Liver (tissue), 3 donors: ENCODE measurements at regions not wholly inside any gene's neighbourhood (a gene's known extent, or its start where the extent isn't known, plus 50 kb on each side); places are given as distances from the start of the nearest gene placed in this dataset.

Experiments
- FOXA1 ChIP-seq: IDR thresholded peaks from 2 replicates; pipeline ENCODE4 v1.6.1; 2016; ENCODE audit warnings: antibody characterized with exemption
- FOXA2 ChIP-seq: IDR thresholded peaks from 2 replicates; pipeline ENCODE4 v1.6.1; 2016; ENCODE audit warnings: antibody characterized with exemption
- GABPA ChIP-seq, 2 donors: IDR thresholded peaks in 1 of 2; conservative IDR thresholded peaks in 1 of 2; 2 replicates each; pipeline ENCODE4 v1.6.1; 2016; ENCODE audit warnings: antibody characterized with exemption in 2 of 2, mild to moderate bottlenecking in 1 of 2, moderate library complexity in 1 of 2
- JUND ChIP-seq, 2 donors: IDR thresholded peaks; 2 replicates each; pipeline ENCODE4 v1.6.1; 2016; ENCODE audit warnings: antibody characterized with exemption in 2 of 2
- RAD21 ChIP-seq, 2 donors: IDR thresholded peaks; 2 replicates each; pipeline ENCODE4 v1.6.1; 2016; ENCODE audit warnings: antibody characterized with exemption in 2 of 2, mild to moderate bottlenecking in 2 of 2
- TF ChIP-seq, protein P1 (sequence below): IDR thresholded peaks from 2 replicates; pipeline ENCODE4 v1.6.1; 2016; ENCODE audit warnings: antibody characterized with exemption, mild to moderate bottlenecking
- TF ChIP-seq, protein P2 (sequence below): fragments of 150-350 bp; IDR thresholded peaks from 2 replicates; pipeline ENCODE4 v1.5.1; 2017; ENCODE audit warnings: improper control_type of control experiment, low read depth, low read length; ENCODE audit not compliant: missing input control
- TF ChIP-seq, protein P3 (sequence below): IDR thresholded peaks from 2 replicates; pipeline ENCODE4 v1.6.1; 2016; ENCODE audit warnings: antibody characterized with exemption
- TF ChIP-seq, protein P4 (sequence below): IDR thresholded peaks from 2 replicates; pipeline ENCODE4 v1.6.1; 2016; ENCODE audit warnings: antibody characterized with exemption
- TF ChIP-seq, protein P5 (sequence below): IDR thresholded peaks from 2 replicates; pipeline ENCODE4 v1.6.1; 2016; ENCODE audit warnings: antibody characterized with exemption
- donor health status: healthy.
- donor health status: healthy.

DNA sequence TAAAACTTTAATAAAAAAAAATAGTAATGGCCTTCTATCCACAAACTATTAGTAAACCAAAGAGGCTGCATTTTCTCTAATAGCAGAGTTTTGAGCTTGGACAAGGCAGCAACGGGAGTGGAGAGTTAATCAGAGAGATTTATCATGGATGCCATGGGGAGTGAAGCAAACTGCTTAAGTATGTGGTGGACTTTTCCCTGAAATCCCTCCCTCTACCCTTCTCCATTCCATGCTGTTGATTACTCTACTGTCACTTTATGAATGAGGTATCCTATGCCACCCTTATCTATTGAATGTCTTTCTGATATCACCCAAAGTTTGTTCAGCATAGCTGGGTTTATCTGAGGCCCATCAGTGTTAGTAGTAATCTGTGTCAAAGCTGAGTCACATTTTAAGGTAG, 335.6 kb upstream of the TRAM1L1 start:
- TF ChIP-seq, protein P1, sequence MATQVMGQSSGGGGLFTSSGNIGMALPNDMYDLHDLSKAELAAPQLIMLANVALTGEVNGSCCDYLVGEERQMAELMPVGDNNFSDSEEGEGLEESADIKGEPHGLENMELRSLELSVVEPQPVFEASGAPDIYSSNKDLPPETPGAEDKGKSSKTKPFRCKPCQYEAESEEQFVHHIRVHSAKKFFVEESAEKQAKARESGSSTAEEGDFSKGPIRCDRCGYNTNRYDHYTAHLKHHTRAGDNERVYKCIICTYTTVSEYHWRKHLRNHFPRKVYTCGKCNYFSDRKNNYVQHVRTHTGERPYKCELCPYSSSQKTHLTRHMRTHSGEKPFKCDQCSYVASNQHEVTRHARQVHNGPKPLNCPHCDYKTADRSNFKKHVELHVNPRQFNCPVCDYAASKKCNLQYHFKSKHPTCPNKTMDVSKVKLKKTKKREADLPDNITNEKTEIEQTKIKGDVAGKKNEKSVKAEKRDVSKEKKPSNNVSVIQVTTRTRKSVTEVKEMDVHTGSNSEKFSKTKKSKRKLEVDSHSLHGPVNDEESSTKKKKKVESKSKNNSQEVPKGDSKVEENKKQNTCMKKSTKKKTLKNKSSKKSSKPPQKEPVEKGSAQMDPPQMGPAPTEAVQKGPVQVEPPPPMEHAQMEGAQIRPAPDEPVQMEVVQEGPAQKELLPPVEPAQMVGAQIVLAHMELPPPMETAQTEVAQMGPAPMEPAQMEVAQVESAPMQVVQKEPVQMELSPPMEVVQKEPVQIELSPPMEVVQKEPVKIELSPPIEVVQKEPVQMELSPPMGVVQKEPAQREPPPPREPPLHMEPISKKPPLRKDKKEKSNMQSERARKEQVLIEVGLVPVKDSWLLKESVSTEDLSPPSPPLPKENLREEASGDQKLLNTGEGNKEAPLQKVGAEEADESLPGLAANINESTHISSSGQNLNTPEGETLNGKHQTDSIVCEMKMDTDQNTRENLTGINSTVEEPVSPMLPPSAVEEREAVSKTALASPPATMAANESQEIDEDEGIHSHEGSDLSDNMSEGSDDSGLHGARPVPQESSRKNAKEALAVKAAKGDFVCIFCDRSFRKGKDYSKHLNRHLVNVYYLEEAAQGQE, result no peak
- TF ChIP-seq, protein P2, sequence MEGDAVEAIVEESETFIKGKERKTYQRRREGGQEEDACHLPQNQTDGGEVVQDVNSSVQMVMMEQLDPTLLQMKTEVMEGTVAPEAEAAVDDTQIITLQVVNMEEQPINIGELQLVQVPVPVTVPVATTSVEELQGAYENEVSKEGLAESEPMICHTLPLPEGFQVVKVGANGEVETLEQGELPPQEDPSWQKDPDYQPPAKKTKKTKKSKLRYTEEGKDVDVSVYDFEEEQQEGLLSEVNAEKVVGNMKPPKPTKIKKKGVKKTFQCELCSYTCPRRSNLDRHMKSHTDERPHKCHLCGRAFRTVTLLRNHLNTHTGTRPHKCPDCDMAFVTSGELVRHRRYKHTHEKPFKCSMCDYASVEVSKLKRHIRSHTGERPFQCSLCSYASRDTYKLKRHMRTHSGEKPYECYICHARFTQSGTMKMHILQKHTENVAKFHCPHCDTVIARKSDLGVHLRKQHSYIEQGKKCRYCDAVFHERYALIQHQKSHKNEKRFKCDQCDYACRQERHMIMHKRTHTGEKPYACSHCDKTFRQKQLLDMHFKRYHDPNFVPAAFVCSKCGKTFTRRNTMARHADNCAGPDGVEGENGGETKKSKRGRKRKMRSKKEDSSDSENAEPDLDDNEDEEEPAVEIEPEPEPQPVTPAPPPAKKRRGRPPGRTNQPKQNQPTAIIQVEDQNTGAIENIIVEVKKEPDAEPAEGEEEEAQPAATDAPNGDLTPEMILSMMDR, result no peak
- TF ChIP-seq JUND (IDR thresholded peaks at IDR 0.05), result no peak
- TF ChIP-seq RAD21 (IDR thresholded peaks at IDR 0.05), result no peak
- no peak for TF ChIP-seq GABPA (IDR thresholded peaks at IDR 0.05 in 1 of 2, conservative IDR thresholded peaks at IDR 0.05 in 1 of 2)
- TF ChIP-seq, protein P3, sequence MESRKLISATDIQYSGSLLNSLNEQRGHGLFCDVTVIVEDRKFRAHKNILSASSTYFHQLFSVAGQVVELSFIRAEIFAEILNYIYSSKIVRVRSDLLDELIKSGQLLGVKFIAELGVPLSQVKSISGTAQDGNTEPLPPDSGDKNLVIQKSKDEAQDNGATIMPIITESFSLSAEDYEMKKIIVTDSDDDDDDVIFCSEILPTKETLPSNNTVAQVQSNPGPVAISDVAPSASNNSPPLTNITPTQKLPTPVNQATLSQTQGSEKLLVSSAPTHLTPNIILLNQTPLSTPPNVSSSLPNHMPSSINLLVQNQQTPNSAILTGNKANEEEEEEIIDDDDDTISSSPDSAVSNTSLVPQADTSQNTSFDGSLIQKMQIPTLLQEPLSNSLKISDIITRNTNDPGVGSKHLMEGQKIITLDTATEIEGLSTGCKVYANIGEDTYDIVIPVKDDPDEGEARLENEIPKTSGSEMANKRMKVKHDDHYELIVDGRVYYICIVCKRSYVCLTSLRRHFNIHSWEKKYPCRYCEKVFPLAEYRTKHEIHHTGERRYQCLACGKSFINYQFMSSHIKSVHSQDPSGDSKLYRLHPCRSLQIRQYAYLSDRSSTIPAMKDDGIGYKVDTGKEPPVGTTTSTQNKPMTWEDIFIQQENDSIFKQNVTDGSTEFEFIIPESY, result no peak
- TF ChIP-seq, protein P4, sequence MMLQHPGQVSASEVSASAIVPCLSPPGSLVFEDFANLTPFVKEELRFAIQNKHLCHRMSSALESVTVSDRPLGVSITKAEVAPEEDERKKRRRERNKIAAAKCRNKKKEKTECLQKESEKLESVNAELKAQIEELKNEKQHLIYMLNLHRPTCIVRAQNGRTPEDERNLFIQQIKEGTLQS, result no peak
- no peak for TF ChIP-seq FOXA1
- TF ChIP-seq FOXA2, result no peak
- TF ChIP-seq, protein P5, sequence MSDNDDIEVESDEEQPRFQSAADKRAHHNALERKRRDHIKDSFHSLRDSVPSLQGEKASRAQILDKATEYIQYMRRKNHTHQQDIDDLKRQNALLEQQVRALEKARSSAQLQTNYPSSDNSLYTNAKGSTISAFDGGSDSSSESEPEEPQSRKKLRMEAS, result no peak
